HG02938 (cell line): ENCODE measurements at regions not wholly inside any gene's neighbourhood (a gene's known extent, or its start where the extent isn't known, plus 50 kb on each side); places are given as distances from the start of the nearest gene placed in this dataset.

Source experiments
- ATAC-seq: cut with Tn5 transposase; IDR thresholded peaks from one replicate; pipeline ENCODE4 v1.9.1; 2021; ENCODE audit warnings: mild to moderate bottlenecking, moderate library complexity; ENCODE audit not compliant: unreplicated experiment

DNA sequence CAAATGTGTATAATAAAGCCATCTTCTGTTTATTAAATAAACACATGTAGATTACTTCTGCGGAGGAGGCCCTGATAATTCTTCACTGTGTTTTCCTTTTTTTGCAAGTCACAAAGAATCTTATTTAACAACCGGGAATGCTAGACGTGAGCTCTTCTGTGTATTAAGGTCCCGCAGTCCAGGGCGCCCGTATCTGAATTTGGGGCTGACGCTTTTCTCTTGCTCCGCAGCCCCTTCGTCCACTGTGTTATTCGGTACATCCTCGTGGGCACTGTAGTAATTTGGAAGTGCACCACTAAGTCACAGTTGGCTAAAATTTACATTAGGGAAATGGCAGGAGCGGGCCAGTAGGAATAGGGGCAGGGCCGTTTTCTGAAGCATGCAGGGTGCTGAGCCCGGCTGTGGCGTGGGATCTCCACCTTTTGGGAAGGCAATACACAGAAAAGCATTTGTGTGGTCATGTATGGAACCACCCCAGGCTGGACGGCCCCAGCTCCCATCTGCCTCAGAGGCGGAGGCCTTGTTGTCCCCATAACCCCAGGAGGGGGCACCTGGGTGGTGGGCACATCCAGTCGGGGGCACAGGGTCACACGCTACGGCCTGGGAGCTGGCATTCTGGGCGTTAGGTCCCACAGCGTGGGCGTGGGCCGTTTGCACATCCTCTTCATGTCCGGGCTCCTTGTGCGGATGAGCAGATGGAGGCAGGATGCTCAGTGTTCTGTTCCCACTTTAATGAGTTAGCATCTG is 258.7 kb upstream of the IRX4 start:
- ATAC-seq: no peak

DNA sequence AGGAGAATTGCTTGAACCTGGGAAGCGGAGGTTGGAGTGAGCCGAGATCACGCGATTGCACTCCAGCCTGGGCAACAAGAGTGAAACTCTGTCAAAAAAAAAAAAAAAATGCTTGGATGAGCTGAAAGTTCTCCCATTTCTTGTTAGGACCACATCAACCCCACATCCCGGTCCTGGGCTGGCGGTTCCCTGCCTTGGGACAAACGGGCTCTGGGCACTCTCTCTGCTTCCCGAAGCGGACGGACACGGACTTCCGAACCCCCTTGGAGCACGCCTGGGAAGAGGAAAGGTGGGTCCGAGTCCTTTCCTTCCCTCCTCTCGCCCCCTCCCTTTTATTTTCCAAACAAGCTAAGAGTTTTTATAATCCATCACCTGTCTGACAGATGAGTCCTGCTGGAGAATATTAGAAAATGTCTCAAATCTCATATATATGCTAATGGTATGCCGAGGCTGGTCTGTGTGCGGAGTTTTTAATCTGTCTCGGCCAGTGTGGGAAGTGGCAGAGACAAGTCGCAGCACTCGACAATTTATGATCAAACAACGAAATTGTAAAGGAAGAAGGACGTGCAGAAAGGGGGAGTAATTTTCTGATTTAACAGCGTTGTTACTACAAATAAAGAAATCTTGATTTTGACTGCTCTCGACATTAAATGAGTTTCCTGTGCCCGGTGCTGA is 257.9 kb upstream of the IRX4 start:
- no peak for ATAC-seq

DNA sequence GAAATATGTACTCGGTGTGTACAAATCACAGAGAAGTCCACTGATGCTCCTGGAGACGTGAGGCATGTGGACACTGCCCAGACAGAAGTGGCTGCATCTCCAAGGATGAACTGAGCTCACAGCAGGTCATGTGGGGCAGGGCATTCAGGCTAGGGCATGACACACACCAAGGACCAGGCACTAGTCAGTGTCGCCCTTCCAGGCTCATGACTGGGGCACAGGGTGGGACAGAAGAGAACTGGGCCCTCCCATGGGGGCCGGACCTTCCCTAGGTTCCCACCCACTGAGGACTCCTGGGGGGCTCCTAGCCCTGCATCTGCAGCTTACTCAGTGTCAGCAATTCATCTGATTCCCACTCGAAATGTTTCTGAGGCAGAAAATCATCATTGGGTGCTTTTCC is 256.8 kb upstream of the IRX4 start:
- ATAC-seq: no peak

DNA sequence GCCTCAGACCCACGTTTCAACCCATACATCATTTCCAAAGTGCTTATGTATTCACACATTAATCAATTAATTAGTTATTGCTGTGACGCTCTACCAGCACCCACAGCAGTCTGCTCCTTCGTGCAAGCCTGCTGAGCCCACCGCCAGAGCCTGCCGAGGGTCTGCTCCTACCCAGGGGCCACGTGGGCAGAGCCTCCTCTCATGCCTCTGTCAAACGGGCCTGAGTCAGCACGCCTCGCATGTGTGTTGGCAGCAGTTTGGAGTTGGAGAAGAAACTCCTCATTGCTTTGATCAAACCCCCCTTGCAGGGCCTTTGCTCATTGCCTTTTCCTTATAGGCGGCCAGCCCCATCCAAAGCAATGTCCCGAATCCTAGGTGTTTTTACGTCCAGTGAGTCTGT is 256.2 kb upstream of the IRX4 start:
- no peak for ATAC-seq

DNA sequence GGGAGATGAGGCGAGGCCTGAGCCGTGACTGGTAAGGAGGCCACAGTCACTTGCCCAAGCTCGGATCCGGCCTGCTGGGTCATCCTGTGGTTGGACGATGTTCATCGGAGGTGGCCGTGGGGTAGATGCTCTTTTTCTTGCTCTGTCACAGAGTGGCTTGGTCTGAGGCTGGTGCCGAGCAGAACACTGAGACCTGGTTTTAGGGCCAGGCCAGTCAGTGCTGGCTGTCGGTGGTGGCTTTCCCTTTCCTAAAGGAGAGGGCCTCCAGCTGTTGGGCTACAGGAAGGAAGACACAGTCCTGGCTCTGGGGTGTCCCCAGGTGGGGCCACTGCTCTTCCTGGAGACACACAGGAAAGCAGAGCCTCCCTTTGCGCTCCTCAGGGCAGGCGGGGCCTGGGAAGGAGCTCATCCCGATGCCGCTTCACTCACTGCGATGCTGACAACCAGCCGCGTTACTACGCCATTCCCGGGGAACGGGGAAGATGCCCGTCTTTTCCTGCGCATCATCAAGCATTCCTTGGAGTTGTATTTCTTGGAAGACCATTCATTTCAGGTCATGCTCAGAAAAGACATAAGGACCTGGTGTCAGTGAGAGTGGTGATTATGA is 254.8 kb upstream of the IRX4 start:
- ATAC-seq: no peak

- no peak for ATAC-seq
These were observed 254.1 kb upstream of the IRX4 start for GRCh38 chr5:2136728-2137333.

DNA sequence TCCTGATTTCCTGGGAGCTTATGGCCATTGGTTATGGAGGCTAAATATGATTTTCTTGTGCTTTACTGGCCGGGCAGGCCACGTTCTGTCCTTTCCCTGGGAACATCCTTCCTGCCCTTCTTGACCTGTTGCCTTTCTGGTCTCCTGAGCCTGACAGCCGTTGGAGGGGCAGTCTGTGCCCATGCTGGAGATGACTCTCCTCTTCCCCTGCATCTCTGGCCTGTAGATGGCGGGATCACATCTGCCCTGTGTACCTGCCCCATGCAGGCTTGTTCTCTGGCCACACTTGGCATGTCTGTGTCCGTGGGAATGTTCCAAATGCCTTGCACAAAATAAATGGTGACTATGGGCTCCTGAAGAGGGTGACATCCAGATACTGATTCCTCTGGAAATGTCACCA is 253.1 kb upstream of the IRX4 start:
- ATAC-seq: no peak

DNA sequence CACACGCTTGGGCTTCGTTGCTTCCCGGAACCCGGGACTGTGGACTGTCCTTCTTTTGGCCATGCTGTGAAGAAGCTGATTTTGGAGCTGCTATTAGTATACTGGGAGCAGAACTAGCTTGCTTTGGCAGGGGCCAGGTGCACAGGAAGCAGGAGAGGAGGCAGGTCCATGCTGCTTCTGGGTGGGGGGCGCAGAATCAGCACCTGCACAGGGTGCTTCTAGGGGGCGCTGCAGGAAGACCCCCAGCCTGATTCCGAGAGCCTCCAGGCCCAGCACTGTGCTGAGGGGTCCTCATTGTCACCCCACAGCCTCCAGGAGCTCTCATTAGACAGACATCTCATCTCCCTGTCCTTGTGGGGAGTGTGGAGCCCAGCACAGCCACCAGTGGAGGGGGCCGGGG is 252.6 kb upstream of the IRX4 start:
- no peak for ATAC-seq

DNA sequence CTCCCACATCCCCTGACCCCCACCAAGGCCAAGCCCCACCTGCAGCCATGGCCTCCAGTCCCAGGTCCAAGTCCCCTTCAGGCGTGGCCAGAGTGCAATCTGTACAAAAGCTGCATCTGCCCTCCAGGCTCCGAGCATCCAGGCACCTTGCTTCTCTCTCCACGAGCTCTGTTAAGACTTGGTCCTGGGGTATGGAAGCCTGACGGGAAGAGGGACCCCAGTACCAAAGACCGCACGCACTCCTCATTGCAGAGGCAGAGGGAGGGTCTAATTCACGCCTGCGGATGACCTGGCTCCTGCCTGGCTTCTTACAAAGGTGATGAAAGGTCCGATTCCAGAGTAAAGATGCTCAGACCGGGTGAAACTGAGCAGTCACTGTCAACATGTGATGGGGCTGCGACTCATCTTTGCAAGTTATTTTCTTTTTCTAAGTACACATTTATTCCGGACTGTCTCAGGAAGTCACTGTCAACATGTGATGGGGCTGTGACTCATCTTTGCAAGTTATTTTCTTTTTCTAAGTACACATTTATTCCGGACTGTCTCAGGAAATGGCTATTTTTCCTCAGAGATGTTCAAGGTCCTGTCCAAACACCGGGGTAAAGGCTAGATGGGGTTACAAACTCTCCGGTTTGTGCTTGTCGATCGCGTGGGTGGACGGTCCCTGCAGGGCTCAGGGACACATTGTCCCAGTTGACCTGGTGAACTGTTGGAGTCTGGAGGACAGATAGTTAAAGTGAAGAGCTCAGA is 252.0 kb upstream of the IRX4 start:
- ATAC-seq: no peak

DNA sequence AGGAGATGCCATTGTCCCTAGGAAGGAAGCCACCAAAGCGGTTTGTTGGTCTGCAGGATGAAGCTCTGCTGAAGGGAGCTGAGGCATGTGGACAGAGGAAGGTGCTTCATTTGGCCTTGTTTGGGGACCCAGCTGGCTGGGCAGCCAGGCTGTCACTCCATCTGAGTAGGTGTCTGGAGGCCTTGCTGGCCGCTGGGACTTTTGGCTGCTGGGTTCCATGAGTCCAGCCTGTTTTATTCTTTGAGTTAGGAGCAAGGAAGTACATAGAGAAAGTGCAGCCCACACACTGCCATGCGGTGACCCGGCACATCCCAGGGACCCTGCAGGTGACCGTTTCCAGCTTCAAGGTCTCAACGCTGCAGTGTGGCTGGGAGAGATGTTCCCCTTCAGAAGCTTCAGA is 251.2 kb upstream of the IRX4 start:
- ATAC-seq: no peak

GRCh38 chr5:2133080-2133479 is 250.4 kb upstream of the IRX4 start:
- ATAC-seq: no peak

- no peak for ATAC-seq
These were observed 249.7 kb upstream of the IRX4 start for GRCh38 chr5:2132497-2132847.

- no peak for ATAC-seq
These were observed 249.2 kb upstream of the IRX4 start for GRCh38 chr5:2131826-2132496.

GRCh38 chr5:2131196-2131595 is 248.5 kb upstream of the IRX4 start:
- ATAC-seq: no peak

DNA sequence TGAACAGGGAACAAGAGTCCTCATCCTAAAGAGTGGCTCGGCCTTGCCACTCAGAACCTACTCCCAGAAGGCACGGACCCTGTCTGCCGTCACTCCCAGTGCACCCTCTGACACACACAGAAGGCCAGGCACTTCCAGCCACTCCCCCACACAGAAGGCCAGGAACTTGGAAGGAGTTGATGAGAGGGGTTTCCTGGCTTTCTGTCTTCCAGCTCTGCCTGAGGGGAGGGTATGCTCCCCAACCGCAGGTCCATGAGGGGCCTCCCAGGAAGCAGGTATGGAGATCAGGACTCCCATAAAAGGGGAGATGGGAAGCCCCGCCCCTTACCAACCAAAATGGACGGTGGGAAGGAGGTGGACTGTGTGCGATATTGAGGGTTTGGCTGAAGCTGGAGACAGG is 247.6 kb upstream of the IRX4 start:
- ATAC-seq: no peak

DNA sequence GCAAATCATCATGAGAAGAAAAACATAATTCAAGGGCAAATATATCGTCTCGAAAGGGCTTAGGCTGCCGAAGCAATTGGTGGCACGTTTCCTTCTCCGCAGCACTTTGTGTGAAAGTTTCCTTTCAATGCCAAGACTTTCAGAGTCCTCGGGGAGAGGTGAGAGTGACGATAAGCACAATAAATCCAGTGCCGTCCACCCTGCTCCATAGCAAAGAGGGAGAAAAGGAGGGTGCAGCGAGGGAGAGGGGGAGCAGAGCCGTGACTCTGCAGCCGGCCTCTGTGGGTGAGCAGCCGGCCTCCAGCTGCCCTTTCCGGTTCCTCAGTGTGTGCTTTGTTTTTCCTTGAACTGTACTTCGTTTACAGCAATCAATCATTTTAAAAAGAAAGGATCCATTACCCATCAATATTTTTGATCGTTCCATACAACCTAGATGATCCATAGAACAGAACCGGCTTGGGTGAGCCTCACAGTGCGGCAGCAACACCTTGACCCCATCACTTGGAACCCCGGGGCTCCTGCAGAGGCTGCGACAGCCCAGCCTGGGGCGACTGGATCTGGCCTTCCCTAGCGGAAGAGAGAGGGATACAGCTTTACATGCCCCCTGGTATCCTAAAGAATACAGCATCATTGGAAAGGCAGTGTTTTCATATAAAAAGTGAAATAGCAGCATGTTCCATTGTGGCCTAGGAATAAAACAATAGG is 247.0 kb upstream of the IRX4 start:
- no peak for ATAC-seq

DNA sequence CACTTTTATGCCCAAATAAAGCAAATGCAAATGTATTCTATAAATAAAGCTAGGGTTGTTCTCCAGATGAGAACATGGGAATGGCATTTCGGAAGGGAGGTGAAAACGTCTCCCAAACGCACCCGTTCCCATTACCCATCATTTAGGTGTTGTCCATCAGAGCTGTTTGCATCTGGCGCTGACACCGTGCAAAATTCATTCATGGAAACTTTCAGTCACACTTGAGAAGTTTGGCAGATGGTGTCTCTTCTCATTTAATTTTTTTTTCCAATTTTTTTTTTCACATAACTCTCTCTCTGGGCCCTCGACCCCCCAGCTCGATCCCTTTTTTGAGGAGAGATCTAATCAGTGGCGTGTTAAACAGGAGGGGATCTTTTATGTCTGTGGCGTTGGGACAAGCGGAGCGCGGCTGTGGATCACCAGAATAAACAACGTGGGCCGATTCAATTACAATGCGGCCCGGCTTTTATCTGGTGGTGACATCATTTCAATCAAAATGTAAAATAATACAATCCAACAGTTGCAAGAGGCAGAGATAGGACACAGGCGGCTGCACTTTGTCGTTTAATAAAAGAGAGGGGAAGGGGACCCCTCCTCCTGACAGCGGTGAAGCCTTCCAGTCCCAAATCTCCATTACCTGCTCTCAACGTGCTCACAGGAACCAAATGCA is 246.1 kb upstream of the IRX4 start:
- no peak for ATAC-seq

DNA sequence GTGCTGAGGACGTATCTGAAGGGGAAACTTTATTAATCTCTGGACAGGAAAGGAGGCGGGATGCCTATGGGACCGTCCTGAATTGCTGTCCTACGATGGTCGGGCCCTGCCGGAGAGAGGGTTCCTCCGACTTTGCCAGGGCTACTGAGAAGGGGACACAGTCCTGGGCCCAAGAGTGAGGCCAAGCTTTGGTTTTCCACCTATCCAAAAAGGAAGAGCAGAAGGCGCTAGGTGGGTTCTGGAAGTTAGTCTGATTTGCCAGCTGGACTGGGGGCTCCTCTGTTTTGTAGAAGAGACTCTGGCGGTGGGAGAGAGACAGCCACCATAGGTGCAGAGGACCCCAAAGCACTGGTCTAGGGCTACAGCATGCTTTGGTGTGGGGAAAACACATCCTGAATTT is 243.8 kb upstream of the IRX4 start:
- ATAC-seq: no peak

DNA sequence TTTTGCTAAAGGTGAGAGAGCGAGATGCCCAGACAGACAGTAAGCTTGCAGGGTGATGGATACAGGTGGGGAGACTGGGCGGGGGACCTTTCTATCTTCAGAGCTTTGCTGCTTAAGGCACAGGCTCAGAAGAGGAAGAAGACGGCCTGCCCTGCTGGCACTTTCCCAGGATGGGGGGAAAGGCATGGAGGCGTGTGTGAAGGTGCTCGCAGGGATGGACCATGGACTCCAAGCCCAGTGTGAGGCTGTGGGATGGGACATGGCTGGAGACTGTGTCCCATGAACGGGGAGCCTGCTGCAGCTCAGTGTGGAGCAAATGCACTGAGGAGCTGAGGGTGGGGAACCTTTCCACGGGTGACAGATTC is 243.2 kb upstream of the IRX4 start:
- no peak for ATAC-seq
